ENCODE measurements at regions not wholly inside any gene's neighbourhood (a gene's known extent, or its start where the extent isn't known, plus 50 kb on each side); places are given as distances from the start of the nearest gene placed in this dataset.
A peak's percentile ranks its signal among the peaks of the same experiment; 100 is the strongest.

GRCh38 chr6:56714982-56715456, 72.3 kb upstream of the DST start:
- DNase-seq (ENCODE audit: low read depth), result peak; percentile 85
- in situ Hi-C loops (cut with HindIII; ENCODE audit: low pct_unique_long_range_greater_than_20kb, low sequenced_read_pairs), result no loop called here

DNA sequence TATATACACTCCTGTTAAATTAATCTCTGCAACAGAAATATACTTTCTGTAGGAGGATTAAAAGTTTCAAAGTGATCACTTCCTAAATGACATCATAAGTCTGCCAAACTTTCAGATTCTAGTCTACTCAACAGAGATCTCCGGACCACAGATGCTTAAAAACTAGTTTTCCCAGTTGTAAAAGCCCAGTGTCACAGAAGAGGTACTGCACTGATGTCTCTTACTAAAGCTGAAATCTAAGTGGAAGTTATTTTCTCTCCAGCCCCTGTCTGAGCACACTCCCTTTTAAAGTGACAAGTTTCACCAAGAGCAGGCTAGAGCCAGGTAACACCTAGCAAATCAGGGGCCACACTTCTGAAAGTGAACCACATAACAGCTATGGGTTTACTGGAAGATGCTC, 71.6 kb upstream of the DST start:
- no peak for DNase-seq (ENCODE audit: low read depth)
- in situ Hi-C loops (cut with HindIII; ENCODE audit: low pct_unique_long_range_greater_than_20kb, low sequenced_read_pairs), result no loop called here

GRCh38 chr6:56713254-56713672, 70.6 kb upstream of the DST start:
- peak; percentile 79 for DNase-seq (ENCODE audit: low read depth)
- in situ Hi-C loops (cut with HindIII; ENCODE audit: low pct_unique_long_range_greater_than_20kb, low sequenced_read_pairs), result no loop called here

GRCh38 chr6:56710967-56711366, 68.3 kb upstream of the DST start:
- in situ Hi-C loops (cut with HindIII; ENCODE audit: low pct_unique_long_range_greater_than_20kb, low sequenced_read_pairs), result no loop called here
- no peak for DNase-seq (ENCODE audit: low read depth)

- no peak for DNase-seq (ENCODE audit: low read depth)
- in situ Hi-C loops (cut with HindIII; ENCODE audit: low pct_unique_long_range_greater_than_20kb, low sequenced_read_pairs), result no loop called here
Measured at GRCh38 chr6:56709650-56710049, 67.0 kb upstream of the DST start.

- in situ Hi-C loops (cut with HindIII; ENCODE audit: low pct_unique_long_range_greater_than_20kb, low sequenced_read_pairs), result no loop called here
- peak; percentile 64 for DNase-seq (ENCODE audit: low read depth)
Measured at GRCh38 chr6:56708810-56709597, 66.3 kb upstream of the DST start.

GRCh38 chr6:56706981-56707726, 64.5 kb upstream of the DST start:
- no peak for DNase-seq (ENCODE audit: low read depth)
- in situ Hi-C loops (cut with HindIII; ENCODE audit: low pct_unique_long_range_greater_than_20kb, low sequenced_read_pairs), result no loop called here

GRCh38 chr6:56699066-56699654, 56.5 kb upstream of the DST start:
- in situ Hi-C loops (cut with HindIII; ENCODE audit: low pct_unique_long_range_greater_than_20kb, low sequenced_read_pairs), result no loop called here
- DNase-seq (ENCODE audit: low read depth), result peak; percentile 52

DNA sequence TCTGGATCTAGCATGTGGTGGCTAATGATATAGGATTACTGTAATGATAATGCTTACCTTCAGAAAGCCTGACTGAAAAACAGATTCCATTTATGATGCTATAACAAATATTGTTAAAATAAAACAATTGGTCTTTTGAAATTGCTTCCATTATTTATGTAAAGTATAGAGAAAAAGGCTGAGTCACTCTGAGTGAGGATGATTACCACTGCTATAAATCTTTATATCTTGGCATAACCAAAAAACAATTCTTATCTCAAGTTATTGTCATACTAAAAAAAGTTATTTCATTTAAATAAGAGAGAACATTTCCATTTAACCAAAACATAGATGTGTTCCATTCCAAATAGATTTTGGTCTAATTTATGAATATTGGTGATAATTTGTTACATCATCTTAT, 53.0 kb upstream of the DST start:
- in situ Hi-C loops (cut with HindIII; ENCODE audit: low pct_unique_long_range_greater_than_20kb, low sequenced_read_pairs), result no loop called here
- DNase-seq (ENCODE audit: low read depth), result no peak

DNA sequence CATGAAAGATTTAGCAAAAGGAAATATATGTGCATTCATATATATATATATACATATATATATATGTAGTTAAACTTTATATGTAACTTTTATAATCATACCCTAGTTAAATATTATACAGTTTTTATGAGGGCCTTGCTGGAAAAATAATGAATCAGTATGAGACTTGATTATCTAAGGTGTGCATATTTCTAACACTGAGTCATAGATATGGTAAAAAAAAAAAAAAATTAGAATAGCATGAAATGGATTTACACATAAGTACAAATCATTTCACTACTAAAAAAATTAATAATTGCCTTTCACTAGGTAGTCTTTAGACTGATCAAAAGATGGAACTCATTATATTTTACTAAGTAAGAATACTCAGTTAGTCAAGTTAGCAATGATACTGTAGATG, 51.3 kb upstream of the DST start:
- DNase-seq (ENCODE audit: low read depth), result peak; percentile 55
- in situ Hi-C loops (cut with HindIII; ENCODE audit: low pct_unique_long_range_greater_than_20kb, low sequenced_read_pairs), result no loop called here

DNA sequence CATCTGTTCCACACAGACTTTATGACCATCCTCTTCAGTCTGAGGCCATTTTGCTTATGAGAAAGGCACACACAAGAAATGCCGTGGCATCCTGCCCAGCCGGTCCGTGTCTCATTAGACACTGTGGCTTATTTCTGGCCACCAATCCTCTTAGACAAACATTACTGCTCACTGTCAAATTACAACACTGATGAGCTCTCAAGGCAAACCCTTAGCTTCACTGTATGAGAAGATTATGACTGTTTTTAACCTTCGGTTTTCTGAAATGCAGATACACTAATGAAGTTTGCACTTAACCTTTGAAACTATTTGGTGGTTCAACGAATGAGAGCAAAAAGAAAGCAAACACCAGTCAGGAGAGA, 50.5 kb upstream of the DST start:
- in situ Hi-C loops (cut with HindIII; ENCODE audit: low pct_unique_long_range_greater_than_20kb, low sequenced_read_pairs), result no loop called here
- peak; percentile 90 for DNase-seq (ENCODE audit: low read depth)

DNA sequence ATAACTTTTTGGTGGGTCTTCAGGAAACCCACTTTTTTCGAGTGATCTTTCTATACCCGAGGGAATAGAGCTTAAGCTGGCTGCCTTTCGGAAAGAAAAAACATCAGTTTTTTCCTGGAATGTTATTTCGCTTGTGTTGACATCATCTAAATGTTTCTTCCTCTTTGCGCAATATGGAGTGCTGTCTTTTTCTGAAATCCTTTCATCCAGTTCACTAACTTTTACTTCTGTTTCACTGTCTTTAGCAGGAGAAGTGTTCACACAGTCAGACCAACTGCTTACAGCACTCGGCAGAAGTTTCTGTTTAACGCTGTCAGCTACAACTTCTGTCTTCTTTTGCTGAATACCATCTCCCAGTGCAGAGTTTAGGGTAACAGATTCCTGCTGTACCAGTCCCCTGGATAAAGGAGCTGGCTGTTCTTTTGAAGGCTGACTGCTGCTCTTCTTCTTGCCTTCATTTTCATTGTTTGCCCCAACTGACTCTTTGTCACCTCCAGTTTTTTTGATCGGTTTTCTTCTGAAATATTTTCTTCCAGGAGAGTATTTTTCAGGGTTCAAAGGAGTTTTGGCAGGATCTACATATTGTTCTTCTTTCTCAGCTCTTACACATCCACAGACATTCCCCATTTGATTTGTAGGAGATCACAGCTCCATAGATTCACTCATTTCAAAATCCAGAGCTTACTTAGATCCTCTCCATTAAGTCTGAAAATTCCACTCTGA, 50.0 kb upstream of the DST start:
- in situ Hi-C loops (cut with HindIII; ENCODE audit: low pct_unique_long_range_greater_than_20kb, low sequenced_read_pairs), result no loop called here

More for the DNA sequence above, 50.0 kb upstream of the DST start:
- peak; percentile 41 for DNase-seq (ENCODE audit: low read depth)

Measured in Caki2 (cell line).